Right atrium auricular region (tissue), 2 donors: ENCODE measurements at regions not wholly inside any gene's neighbourhood (a gene's known extent, or its start where the extent isn't known, plus 50 kb on each side); places are given as distances from the start of the nearest gene placed in this dataset.

ENCODE experiments used
- DNase-seq: peaks from one replicate; pipeline ENCODE4 v3.0.0-alpha.2; 2019; ENCODE audit warnings: low spot score
- H3K27ac ChIP-seq, 2 donors: fragments of 200-600 bp; sonication (generic); 1 replicate in 1 of 2; 2 replicates in 1 of 2; pipeline ENCODE4 v1.5.1; 2016 to 2019
- H3K27me3 ChIP-seq, 2 donors: fragments of 200-600 bp; sonication (generic); one replicate each; pipeline versions ENCODE4 v1.5.1 to v1.6.0; 2017 to 2019
- H3K36me3 ChIP-seq: fragments of 200-600 bp; sonication (generic); one replicate; pipeline ENCODE4 v1.5.1; 2016
- H3K4me1 ChIP-seq, 2 donors: fragments of 200-600 bp; sonication (generic); one replicate each; pipeline versions ENCODE4 v1.5.1 to v1.6.0; 2017 to 2019
- H3K4me3 ChIP-seq, 2 donors: fragments of 200-600 bp; sonication (generic); 1 replicate in 1 of 2; 2 replicates in 1 of 2; pipeline ENCODE4 v1.5.1; 2017 to 2019; ENCODE audit warnings: mild to moderate bottlenecking in 1 of 2, moderate library complexity in 1 of 2
- H3K9me3 ChIP-seq, 2 donors: fragments of 200-600 bp; sonication (generic); one replicate each; pipeline ENCODE4 v1.5.1; 2019
- CTCF ChIP-seq, 2 donors: fragments of 200-600 bp; sonication (generic); IDR thresholded peaks; one replicate each; pipeline ENCODE4 v1.5.1; 2019; ENCODE audit warnings: antibody characterized with exemption in 2 of 2

- Histone ChIP-seq H3K4me1 (no peaks in the 10 kb centered on the region), H3K4me3 (no peak overlapping the region), H3K27ac (no peak overlapping the region), H3K36me3 (no peaks in the 10 kb centered on the region), H3K27me3 (no peaks in the 10 kb centered on the region), H3K9me3 (no peaks in the 10 kb centered on the region)
- DNase-seq: no peak
- TF ChIP-seq CTCF (IDR thresholded peaks at IDR 0.05): no peak
These were observed 690.1 kb upstream of the KLHL29 start for GRCh38 chr2:22694856-22695255.

- no peak overlapping the region for H3K4me3 ChIP-seq
- no peaks in the 10 kb centered on the region for H3K4me1 ChIP-seq
- H3K27ac ChIP-seq: no peak overlapping the region
- no peak for TF ChIP-seq CTCF (IDR thresholded peaks at IDR 0.05)
- H3K36me3 ChIP-seq: no peaks in the 10 kb centered on the region
- no peak for DNase-seq
- H3K9me3 ChIP-seq: no peaks in the 10 kb centered on the region
- H3K27me3 ChIP-seq: no peaks in the 10 kb centered on the region
These were observed 687.8 kb upstream of the KLHL29 start for GRCh38 chr2:22697054-22697788.

- Histone ChIP-seq H3K4me3 (no peak overlapping the region), H3K36me3 (no peaks in the 10 kb centered on the region)
These were observed 683.3 kb upstream of the KLHL29 start for GRCh38 chr2:22701561-22702160.

GRCh38 chr2:22703286-22703920 is 681.6 kb upstream of the KLHL29 start:
- TF ChIP-seq CTCF (IDR thresholded peaks at IDR 0.05): no peak
- no peak for DNase-seq
- Histone ChIP-seq H3K36me3 (no peaks in the 10 kb centered on the region), H3K27me3 (no peaks in the 10 kb centered on the region), H3K4me1 (no peaks in the 10 kb centered on the region), H3K9me3 (no peaks in the 10 kb centered on the region), H3K4me3 (no peak overlapping the region), H3K27ac (no peak overlapping the region)

More at GRCh38 chr2:22701561-22702160, 683.3 kb upstream of the KLHL29 start:
- no peaks in the 10 kb centered on the region for H3K27me3 ChIP-seq
- no peaks in the 10 kb centered on the region for H3K4me1 ChIP-seq
- no peaks in the 10 kb centered on the region for H3K9me3 ChIP-seq
- no peak for TF ChIP-seq CTCF (IDR thresholded peaks at IDR 0.05)
- peak overlapping the region in 1 of 2 donors; percentile 1 for H3K27ac ChIP-seq
- DNase-seq: no peak

GRCh38 chr2:22719396-22719795 is 665.6 kb upstream of the KLHL29 start:
- Histone ChIP-seq H3K27ac (no peak overlapping the region), H3K9me3 (peaks cover 0 to 12% of the 10 kb centered on the region in 2 donors), H3K4me1 (no peaks in the 10 kb centered on the region), H3K4me3 (no peak overlapping the region), H3K27me3 (no peaks in the 10 kb centered on the region), H3K36me3 (no peaks in the 10 kb centered on the region)
- no peak for TF ChIP-seq CTCF (IDR thresholded peaks at IDR 0.05)
- no peak for DNase-seq
